H9 (cell line): ENCODE measurements at regions not wholly inside any gene's neighbourhood (a gene's known extent, or its start where the extent isn't known, plus 50 kb on each side); places are given as distances from the start of the nearest gene placed in this dataset.
A peak's percentile ranks its signal among the peaks of the same experiment; 100 is the strongest.

Source experiments
- DNase-seq: peaks from one replicate; pipeline ENCODE4 v3.0.0-alpha.2; 2017
- H2AFZ ChIP-seq: one replicate; pipeline ENCODE4 v1.6.1; 2013; ENCODE audit warnings: mild to moderate bottlenecking, low read length, control low read depth, moderate library complexity
- H2AK5ac ChIP-seq: 2 replicates; pipeline ENCODE4 v1.6.1; 2013; ENCODE audit warnings: low read length, control low read depth, mixed read lengths; ENCODE audit not compliant: insufficient read length
- H2BK120ac ChIP-seq: one replicate; pipeline ENCODE4 v1.6.1; 2013; ENCODE audit warnings: low read depth, mild to moderate bottlenecking, low read length, control low read depth, inconsistent platforms; ENCODE audit not compliant: poor library complexity, severe bottlenecking
- H2BK12ac ChIP-seq: 2 replicates; pipeline ENCODE4 v1.6.1; 2013; ENCODE audit warnings: low read length, control low read depth, mixed read lengths, low read depth; ENCODE audit not compliant: insufficient read length
- H2BK15ac ChIP-seq: 2 replicates; pipeline ENCODE4 v1.6.1; 2013; ENCODE audit warnings: low read depth, low read length, control low read depth
- H2BK20ac ChIP-seq: one replicate; pipeline ENCODE4 v1.6.1; 2013; ENCODE audit warnings: low read depth, mild to moderate bottlenecking, low read length, control low read depth, inconsistent platforms; ENCODE audit not compliant: poor library complexity, severe bottlenecking
- H2BK5ac ChIP-seq: 2 replicates; pipeline ENCODE4 v1.6.1; 2013; ENCODE audit warnings: low read length, control low read depth, mixed read lengths; ENCODE audit not compliant: insufficient read length
- H3K14ac ChIP-seq: 2 replicates; pipeline ENCODE4 v1.6.1; 2013; ENCODE audit warnings: low read length, control low read depth; ENCODE audit not compliant: insufficient read depth
- H3K18ac ChIP-seq: 2 replicates; pipeline ENCODE4 v1.6.1; 2013; ENCODE audit warnings: low read depth, mild to moderate bottlenecking, mixed read lengths, low read length, control low read depth; ENCODE audit not compliant: insufficient read length
- H3K23ac ChIP-seq: 2 replicates; pipeline ENCODE4 v1.6.1; 2013; ENCODE audit warnings: low read length, control low read depth, mixed read lengths, low read depth; ENCODE audit not compliant: insufficient read length
- H3K23me2 ChIP-seq: 2 replicates; pipeline ENCODE4 v1.6.1; 2013; ENCODE audit warnings: low read depth, mild to moderate bottlenecking, mixed read lengths, low read length, control low read depth; ENCODE audit not compliant: insufficient read length, poor library complexity, severe bottlenecking
- H3K27ac ChIP-seq: 2 replicates; pipeline ENCODE4 v1.5.1; 2013; ENCODE audit warnings: low read length, control low read depth, mixed read lengths, low read depth; ENCODE audit not compliant: insufficient read length
- H3K27me3 ChIP-seq: 2 replicates; pipeline ENCODE4 v1.6.1; 2013; ENCODE audit warnings: low read length, control low read depth, inconsistent platforms; ENCODE audit not compliant: insufficient read depth
- H3K4ac ChIP-seq: 2 replicates; pipeline ENCODE4 v1.6.1; 2013; ENCODE audit warnings: low read depth, mild to moderate bottlenecking, control low read depth, inconsistent platforms, low read length, moderate library complexity
- H3K4me1 ChIP-seq: 2 replicates; pipeline ENCODE4 v1.6.1; 2013; ENCODE audit warnings: low read length, control low read depth, inconsistent platforms; ENCODE audit not compliant: insufficient read depth
- H3K4me2 ChIP-seq: 2 replicates; pipeline ENCODE4 v1.6.1; 2013; ENCODE audit warnings: low read length, control low read depth, mixed read lengths; ENCODE audit not compliant: insufficient read length, insufficient read depth
- H3K56ac ChIP-seq: 2 replicates; pipeline ENCODE4 v1.6.1; 2013; ENCODE audit warnings: low read depth, mild to moderate bottlenecking, mixed read lengths, low read length, control low read depth; ENCODE audit not compliant: insufficient read length
- H3K79me1 ChIP-seq: 2 replicates; pipeline ENCODE4 v1.6.1; 2013; ENCODE audit warnings: low read depth, mild to moderate bottlenecking, moderate library complexity, low read length, control low read depth, inconsistent platforms; ENCODE audit not compliant: insufficient read depth, poor library complexity, severe bottlenecking
- H3K79me2 ChIP-seq: 2 replicates; pipeline ENCODE4 v1.6.1; 2013; ENCODE audit warnings: low read length, control low read depth, inconsistent platforms; ENCODE audit not compliant: insufficient read depth
- H3K9ac ChIP-seq: 2 replicates; pipeline ENCODE4 v1.6.1; 2013; ENCODE audit warnings: low read length, control low read depth, mixed read lengths; ENCODE audit not compliant: insufficient read length; ENCODE audit errors: extremely low read depth
- H3K9me3 ChIP-seq: one replicate; pipeline ENCODE4 v1.6.1; 2013; ENCODE audit warnings: low read depth, low read length, inconsistent platforms; ENCODE audit not compliant: control insufficient read depth
- H3T11ph ChIP-seq: one replicate; pipeline ENCODE4 v1.6.1; 2013; ENCODE audit warnings: mild to moderate bottlenecking, low read length, control low read depth, inconsistent platforms
- H4K20me1 ChIP-seq: one replicate; pipeline ENCODE4 v1.6.1; 2013; ENCODE audit not compliant: control insufficient read depth, insufficient read length, insufficient read depth
- H4K5ac ChIP-seq: 2 replicates; pipeline ENCODE4 v1.6.1; 2013; ENCODE audit warnings: low read depth, mild to moderate bottlenecking, mixed read lengths, low read length, control low read depth; ENCODE audit not compliant: insufficient read length
- H4K8ac ChIP-seq: replicated peaks from 2 replicates; pipeline ENCODE4 v1.6.1; 2013; ENCODE audit warnings: low read length, control low read depth, mixed read lengths, low read depth; ENCODE audit not compliant: insufficient read length
- H4K91ac ChIP-seq: 2 replicates; pipeline ENCODE4 v1.6.1; 2013; ENCODE audit warnings: low read depth, mild to moderate bottlenecking, moderate library complexity, mixed read lengths, low read length, control low read depth; ENCODE audit not compliant: insufficient read length
- H3K27ac Mint-ChIP-seq, 3 experiments: 2 replicates in 2 of 3; 3 replicates in 1 of 3; pipeline ENCODE4 v1.8.0; 2020 to 2021; ENCODE audit warnings: mixed read lengths in 3 of 3, mild to moderate bottlenecking in 1 of 3, moderate library complexity in 1 of 3
- H3K27me3 Mint-ChIP-seq: 2 replicates; pipeline ENCODE4 v1.8.0; 2021; ENCODE audit warnings: low read depth, mild to moderate bottlenecking, moderate library complexity, mixed read lengths
- H3K36me3 Mint-ChIP-seq, 3 experiments: 2 replicates in 2 of 3; 3 replicates in 1 of 3; pipeline ENCODE4 v1.8.0; 2020 to 2021; ENCODE audit warnings: low read depth in 3 of 3, mixed read lengths in 3 of 3; ENCODE audit not compliant: insufficient read depth in 1 of 3
- H3K4me1 Mint-ChIP-seq, 2 experiments: 2 replicates each; pipeline ENCODE4 v1.8.0; 2020; ENCODE audit warnings: mixed read lengths in 2 of 2
- H3K4me3 Mint-ChIP-seq, 2 experiments: 2 replicates in 1 of 2; 3 replicates in 1 of 2; pipeline ENCODE4 v1.8.0; 2020 to 2021; ENCODE audit warnings: mild to moderate bottlenecking in 2 of 2, mixed read lengths in 2 of 2, moderate library complexity in 1 of 2
- H3K9me3 Mint-ChIP-seq, 2 experiments: 2 replicates in 1 of 2; 3 replicates in 1 of 2; pipeline ENCODE4 v1.8.0; 2020; ENCODE audit warnings: mild to moderate bottlenecking in 2 of 2, mixed read lengths in 2 of 2, moderate library complexity in 1 of 2
- CTCF ChIP-seq: fragments of 200-600 bp; sonication (generic); conservative IDR thresholded peaks from 3 replicates; pipeline ENCODE4 v1.8.0; 2021; ENCODE audit warnings: antibody characterized with exemption, mild to moderate bottlenecking
- WGBS: extraction: QIAGEN DNeasy Blood & Tissue Kit; methylation state at CpG from one replicate; pipeline ENCODE4 v1.1.7; 2013; ENCODE audit warnings: missing lambda C conversion rate, low lambda C conversion rate, mixed read lengths; ENCODE audit not compliant: insufficient read length; ENCODE audit errors: extremely low coverage; 5-methylcytosine and 5-hydroxymethylcytosine counted together

GRCh38 chr2:601806-602455 lies 75.3 kb downstream of the TMEM18 start:
- Histone ChIP-seq H3K9me3 (no peaks in the 10 kb centered on the region), H3T11ph (no peak overlapping the region), H2BK15ac (no peak overlapping the region), H3K27ac (no peak overlapping the region), H3K4ac (no peak overlapping the region), H3K79me1 (no peaks in the 10 kb centered on the region), H3K79me2 (no peaks in the 10 kb centered on the region), H4K5ac (no peak overlapping the region), H3K14ac (no peak overlapping the region), H2BK5ac (no peak overlapping the region), H3K4me1 (no peaks in the 10 kb centered on the region), H2AK5ac (no peak overlapping the region), H4K20me1 (no peaks in the 10 kb centered on the region), H2AFZ (no peak overlapping the region), H2BK120ac (no peak overlapping the region), H4K91ac (no peak overlapping the region), H2BK20ac (no peak overlapping the region), H3K23me2 (no peaks in the 10 kb centered on the region), H4K8ac (no peak overlapping the region), H3K27me3 (no peaks in the 10 kb centered on the region), H3K18ac (no peak overlapping the region), H3K9ac (no peak overlapping the region), H2BK12ac (no peak overlapping the region), H3K56ac (no peak overlapping the region), H3K23ac (no peak overlapping the region), H3K4me2 (no peak overlapping the region)
- DNase-seq = peak; percentile 16
- no peak overlapping the region for H3K4me3 Mint-ChIP-seq
- H3K36me3 Mint-ChIP-seq = peaks cover 0 to 2% (median 0%) of the 10 kb centered on the region in 3 experiments; a peak in 2 of 7 replicates
- H3K27ac Mint-ChIP-seq = no peak overlapping the region
- H3K27me3 Mint-ChIP-seq = peaks cover 7% of the 10 kb centered on the region
- no peak for TF ChIP-seq CTCF
- no CpG with 5 or more reads among the region's 29 CpGs for WGBS
- H3K9me3 Mint-ChIP-seq = peaks cover 0 to 3% of the 10 kb centered on the region in 2 experiments; a peak in 2 of 5 replicates
- peaks cover 2 to 3% of the 10 kb centered on the region in 2 experiments; a peak in 2 of 4 replicates for H3K4me1 Mint-ChIP-seq
